NCI-H2107 (cell line): ENCODE measurements at regions not wholly inside any gene's neighbourhood (a gene's known extent, or its start where the extent isn't known, plus 50 kb on each side); places are given as distances from the start of the nearest gene placed in this dataset.
"Not testable (repeated sequence)": the region's sequence is repeated elsewhere in the genome, so short reads cannot be mapped to it uniquely, and the experiment has no call there.

Experiments
- DNase-seq: peaks from one replicate; lab custom pipeline; 2025; lab: John Stamatoyannopoulos, UW

GRCh38 chrX:39475372-39475771, 622.4 kb downstream of the BCOR start:
- no peak for DNase-seq

- DNase-seq, result no peak
Measured at GRCh38 chrX:39476604-39477021, 621.1 kb downstream of the BCOR start.

- no peak for DNase-seq
Measured at GRCh38 chrX:39477031-39477761, 620.6 kb downstream of the BCOR start.

- no peak for DNase-seq
Measured at GRCh38 chrX:39477762-39478120, 620.0 kb downstream of the BCOR start.

- no peak for DNase-seq
Measured at GRCh38 chrX:39479856-39480255, 617.9 kb downstream of the BCOR start.

- DNase-seq, result no peak
Measured at GRCh38 chrX:39480963-39481362, 616.8 kb downstream of the BCOR start.

GRCh38 chrX:39481621-39482020, 616.1 kb downstream of the BCOR start:
- no peak for DNase-seq

- no peak for DNase-seq
Measured at GRCh38 chrX:39484159-39485068, 613.3 kb downstream of the BCOR start.

GRCh38 chrX:39487166-39487968, 610.4 kb downstream of the BCOR start:
- no peak for DNase-seq

GRCh38 chrX:39487969-39488330, 609.8 kb downstream of the BCOR start:
- DNase-seq, result no peak

GRCh38 chrX:39491548-39492297, 606.0 kb downstream of the BCOR start:
- no peak for DNase-seq

GRCh38 chrX:39492497-39493162, 605.1 kb downstream of the BCOR start:
- DNase-seq, result no peak

GRCh38 chrX:39493168-39493567, 604.6 kb downstream of the BCOR start:
- no peak for DNase-seq

GRCh38 chrX:39497117-39497516, 600.6 kb downstream of the BCOR start:
- not testable (repeated sequence) for DNase-seq

GRCh38 chrX:39497702-39498265, 600.0 kb downstream of the BCOR start:
- no peak for DNase-seq

GRCh38 chrX:39499996-39500395, 597.8 kb downstream of the BCOR start:
- no peak for DNase-seq

GRCh38 chrX:39501822-39502221, 595.9 kb downstream of the BCOR start:
- DNase-seq, result no peak

GRCh38 chrX:39502486-39502885, 595.3 kb downstream of the BCOR start:
- DNase-seq, result no peak

- no peak for DNase-seq
Measured at GRCh38 chrX:39504227-39504626, 593.5 kb downstream of the BCOR start.

- DNase-seq, result no peak
Measured at GRCh38 chrX:39504850-39505259, 592.9 kb downstream of the BCOR start.

- no peak for DNase-seq
Measured at GRCh38 chrX:39506131-39506530, 591.6 kb downstream of the BCOR start.
